Smooth muscle cell (in vitro differentiated cells): ENCODE measurements at regions not wholly inside any gene's neighbourhood (a gene's known extent, or its start where the extent isn't known, plus 50 kb on each side); places are given as distances from the start of the nearest gene placed in this dataset.
"Not testable (repeated sequence)": the region's sequence is repeated elsewhere in the genome, so short reads cannot be mapped to it uniquely, and the experiment has no call there.

Source experiments
- DNase-seq: peaks from one replicate; lab custom pipeline; 2025; ENCODE audit not compliant: unreplicated experiment; lab: John Stamatoyannopoulos, UW
- H2AFZ ChIP-seq: fragments of 200-600 bp; sonication (generic); 2 replicates; pipeline ENCODE4 v1.6.0; 2016; ENCODE audit warnings: antibody characterized with exemption, low read depth, mild to moderate bottlenecking
- H3F3A ChIP-seq: fragments of 200-600 bp; sonication (generic); 2 replicates; pipeline ENCODE4 v1.6.0; 2017; ENCODE audit warnings: antibody characterized with exemption, low read depth
- H3K27ac ChIP-seq: fragments of 200-600 bp; sonication (generic); 2 replicates; pipeline ENCODE4 v1.5.1; 2016; ENCODE audit warnings: low read depth, mild to moderate bottlenecking
- H3K27me3 ChIP-seq: fragments of 200-600 bp; sonication (generic); 2 replicates; pipeline ENCODE4 v1.6.1; 2016; ENCODE audit warnings: low read depth, mild to moderate bottlenecking
- H3K36me3 ChIP-seq: fragments of 200-600 bp; sonication (generic); 2 replicates; pipeline ENCODE4 v1.5.1; 2016; ENCODE audit warnings: low read depth
- H3K4me1 ChIP-seq: fragments of 200-600 bp; sonication (generic); 2 replicates; pipeline ENCODE4 v1.5.1; 2016; ENCODE audit warnings: low read depth
- H3K4me2 ChIP-seq: fragments of 200-600 bp; sonication (generic); 2 replicates; pipeline ENCODE4 v1.6.0; 2016; ENCODE audit warnings: mild to moderate bottlenecking
- H3K4me3 ChIP-seq: fragments of 200-600 bp; sonication (generic); 2 replicates; pipeline ENCODE4 v1.5.1; 2016; ENCODE audit warnings: mild to moderate bottlenecking
- H3K79me2 ChIP-seq: fragments of 200-600 bp; sonication (generic); 2 replicates; pipeline ENCODE4 v1.6.0; 2016; ENCODE audit warnings: low read depth, mild to moderate bottlenecking
- H3K9ac ChIP-seq: fragments of 200-600 bp; sonication (generic); 2 replicates; pipeline ENCODE4 v1.6.0; 2016; ENCODE audit warnings: low read depth
- H3K9me3 ChIP-seq: fragments of 200-600 bp; sonication (generic); replicated peaks from 2 replicates; pipeline ENCODE4 v1.5.1; 2016; ENCODE audit warnings: low read depth
- H4K20me1 ChIP-seq: fragments of 200-600 bp; sonication (generic); 2 replicates; pipeline ENCODE4 v1.6.0; 2016; ENCODE audit warnings: low read depth
- CTCF ChIP-seq: fragments of 200-600 bp; sonication (generic); IDR thresholded peaks from 2 replicates; pipeline ENCODE4 v1.5.1; 2017; ENCODE audit warnings: borderline replicate concordance, mild to moderate bottlenecking, antibody characterized with exemption; ENCODE audit not compliant: insufficient read depth, poor library complexity, severe bottlenecking
- WGBS: methylation state at CpG from one replicate; pipeline ENCODE4 v1.1.7; 2016; ENCODE audit warnings: low lambda C conversion rate; 5-methylcytosine and 5-hydroxymethylcytosine counted together

GRCh38 chr6:119497988-119498727, 148.6 kb upstream of the MAN1A1 start:
- H3K4me2 ChIP-seq = no peak overlapping the region
- no peaks in the 10 kb centered on the region for H3K36me3 ChIP-seq
- DNase-seq = no peak
- H3K9ac ChIP-seq = no peak overlapping the region
- H3K4me1 ChIP-seq = no peaks in the 10 kb centered on the region
- no peaks in the 10 kb centered on the region for H4K20me1 ChIP-seq
- no peaks in the 10 kb centered on the region for H3K79me2 ChIP-seq
- no peak overlapping the region for H3K4me3 ChIP-seq
- 90% methylated on average over 3 of the region's 3 CpGs for WGBS
- no peak overlapping the region for H2AFZ ChIP-seq
- no peak overlapping the region for H3K27ac ChIP-seq
- H3K9me3 ChIP-seq = no peaks in the 10 kb centered on the region
- TF ChIP-seq CTCF = no peak
- H3K27me3 ChIP-seq = no peaks in the 10 kb centered on the region
- no peaks in the 10 kb centered on the region for H3F3A ChIP-seq

GRCh38 chr6:119495230-119495683, 145.7 kb upstream of the MAN1A1 start:
- Histone ChIP-seq H3K4me2 (no peak overlapping the region), H3K79me2 (no peaks in the 10 kb centered on the region), H2AFZ (no peak overlapping the region), H4K20me1 (no peaks in the 10 kb centered on the region), H3K36me3 (no peaks in the 10 kb centered on the region), H3K9me3 (no peaks in the 10 kb centered on the region), H3F3A (no peaks in the 10 kb centered on the region), H3K4me3 (no peak overlapping the region), H3K4me1 (no peaks in the 10 kb centered on the region), H3K27me3 (no peaks in the 10 kb centered on the region), H3K27ac (no peak overlapping the region), H3K9ac (no peak overlapping the region)
- no peak for DNase-seq
- TF ChIP-seq CTCF = no peak
- 87% methylated on average over 5 of the region's 5 CpGs for WGBS

- no peak for DNase-seq
- Histone ChIP-seq H3K27ac (no peak overlapping the region), H4K20me1 (no peaks in the 10 kb centered on the region), H3K4me1 (no peaks in the 10 kb centered on the region), H3K9ac (no peak overlapping the region), H3K9me3 (no peaks in the 10 kb centered on the region), H3K79me2 (no peaks in the 10 kb centered on the region), H3K4me3 (no peak overlapping the region), H3K27me3 (no peaks in the 10 kb centered on the region), H3K4me2 (no peak overlapping the region), H2AFZ (peak overlapping the region; percentile 24), H3F3A (no peaks in the 10 kb centered on the region), H3K36me3 (no peaks in the 10 kb centered on the region)
- 37% methylated on average over 1 of the region's 1 CpG for WGBS
- TF ChIP-seq CTCF = no peak
These were observed 144.4 kb upstream of the MAN1A1 start for GRCh38 chr6:119493980-119494379.

- H2AFZ ChIP-seq, DNase-seq, H3K79me2 ChIP-seq, H3K27ac ChIP-seq, H3F3A ChIP-seq, H3K36me3 ChIP-seq, H3K9me3 ChIP-seq, H3K4me2 ChIP-seq, H3K4me1 ChIP-seq, H3K4me3 ChIP-seq, H3K9ac ChIP-seq, H3K27me3 ChIP-seq, H4K20me1 ChIP-seq: not testable (repeated sequence)
- 92% methylated on average over 4 of the region's 4 CpGs for WGBS
These were observed 141.6 kb upstream of the MAN1A1 start for GRCh38 chr6:119491112-119491511.

GRCh38 chr6:119490050-119490449, 140.5 kb upstream of the MAN1A1 start:
- not testable (repeated sequence) for H3F3A ChIP-seq, H3K4me2 ChIP-seq, H4K20me1 ChIP-seq, H3K9ac ChIP-seq, H3K27ac ChIP-seq, H3K4me1 ChIP-seq, H3K36me3 ChIP-seq, H2AFZ ChIP-seq, H3K79me2 ChIP-seq, DNase-seq, H3K9me3 ChIP-seq, H3K4me3 ChIP-seq, H3K27me3 ChIP-seq
- WGBS = 97% methylated on average over 1 of the region's 1 CpG
